ENCODE measurements at regions not wholly inside any gene's neighbourhood (a gene's known extent, or its start where the extent isn't known, plus 50 kb on each side); places are given as distances from the start of the nearest gene placed in this dataset.
A peak's percentile ranks its signal among the peaks of the same experiment; 100 is the strongest.

DNA sequence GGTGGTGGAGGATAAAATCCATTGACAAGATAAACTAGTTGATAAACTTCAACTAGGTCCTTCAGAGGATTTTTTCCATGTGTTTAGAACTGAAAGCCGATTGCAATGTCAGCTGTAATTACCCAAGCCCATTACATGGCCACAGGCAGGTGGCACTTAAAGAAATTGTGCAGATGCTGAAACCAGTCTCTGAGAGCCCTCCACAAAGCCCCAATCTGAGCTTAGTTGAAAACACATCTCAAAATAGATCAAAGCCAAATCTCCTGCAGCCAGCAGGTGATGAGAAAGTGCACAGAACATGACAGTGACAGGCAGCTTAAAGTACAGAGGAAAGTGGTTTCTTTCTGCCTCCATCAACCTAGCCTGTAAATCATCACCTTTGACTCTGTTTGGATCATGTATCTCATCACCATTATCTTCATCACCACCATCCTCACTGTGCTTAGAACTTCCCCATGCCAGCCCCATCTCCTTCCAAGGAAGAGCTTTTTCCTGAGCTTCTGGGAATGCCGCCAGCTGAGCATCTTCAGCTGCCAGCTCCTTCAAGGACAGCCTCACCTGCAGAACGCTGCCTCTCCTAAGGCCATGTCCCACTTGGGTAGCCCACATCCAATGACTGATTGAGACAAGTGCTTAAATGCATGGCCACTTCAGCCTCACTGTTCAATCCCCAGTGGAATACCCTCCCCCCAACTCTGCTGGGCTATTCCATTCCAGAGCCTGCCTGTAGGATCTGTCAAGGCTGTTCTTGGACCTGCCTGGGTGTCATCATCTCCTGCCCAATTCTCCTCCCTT, 219.5 kb upstream of the TMEM132C start:
- no peak for DNase-seq

DNA sequence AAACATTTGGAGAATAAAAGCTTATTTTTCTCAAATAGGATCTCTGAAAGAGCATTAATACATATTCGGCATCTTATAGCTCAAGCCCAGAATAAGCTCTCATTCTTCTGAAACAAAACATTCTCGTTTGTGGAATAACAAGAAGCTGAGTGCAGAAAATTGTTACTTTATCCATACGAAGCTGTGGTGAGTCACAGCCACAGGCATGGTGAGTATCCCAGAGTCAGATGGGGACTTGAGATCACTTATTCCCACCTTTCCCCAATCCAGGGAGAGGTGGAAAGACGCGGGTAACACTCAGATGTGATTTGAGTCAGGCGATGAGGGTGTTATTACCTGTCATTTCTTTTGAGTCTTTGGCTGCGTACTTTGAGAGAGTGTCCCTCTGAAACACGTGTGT, 214.6 kb upstream of the TMEM132C start:
- DNase-seq, result no peak

DNA sequence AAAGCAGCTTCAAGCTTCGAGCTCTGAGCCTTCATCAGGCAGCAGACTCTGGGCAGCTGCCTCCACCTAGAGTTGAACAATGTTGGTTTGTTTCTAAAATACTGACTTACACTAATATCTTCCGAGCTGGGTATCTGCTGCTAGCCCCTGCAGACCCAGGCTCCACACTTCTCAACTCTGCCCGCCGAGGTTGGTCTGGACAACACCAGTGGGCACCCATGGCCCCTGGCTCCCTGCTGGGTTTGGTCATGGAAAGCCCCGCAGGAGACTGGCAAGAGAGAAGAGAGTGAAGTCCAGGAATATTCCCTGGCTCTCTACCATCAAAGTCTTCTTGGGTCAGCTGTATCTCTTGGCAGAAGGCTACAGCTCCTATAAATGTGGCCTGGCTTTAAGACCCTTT, 214.2 kb upstream of the TMEM132C start:
- no peak for DNase-seq

DNA sequence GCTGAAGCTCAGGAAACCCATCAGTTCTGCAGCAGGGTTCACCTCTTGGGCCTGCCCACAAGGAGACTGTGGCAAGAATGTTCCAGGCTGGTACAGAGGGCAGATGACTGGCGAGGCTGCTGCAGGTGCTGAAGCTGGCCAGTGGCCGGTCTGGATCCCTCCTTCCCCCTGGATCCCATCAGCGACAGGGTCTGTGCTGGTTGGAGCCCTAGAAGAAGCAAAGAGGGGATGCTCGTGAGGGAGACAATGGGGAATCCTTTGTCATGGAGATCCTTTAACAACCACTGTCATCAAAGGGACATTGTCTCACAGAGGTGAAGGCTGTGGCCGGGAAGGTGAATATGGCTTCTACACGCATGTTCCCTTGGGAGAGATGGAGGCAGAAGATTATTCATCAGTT, 211.4 kb upstream of the TMEM132C start:
- DNase-seq, result no peak

DNA sequence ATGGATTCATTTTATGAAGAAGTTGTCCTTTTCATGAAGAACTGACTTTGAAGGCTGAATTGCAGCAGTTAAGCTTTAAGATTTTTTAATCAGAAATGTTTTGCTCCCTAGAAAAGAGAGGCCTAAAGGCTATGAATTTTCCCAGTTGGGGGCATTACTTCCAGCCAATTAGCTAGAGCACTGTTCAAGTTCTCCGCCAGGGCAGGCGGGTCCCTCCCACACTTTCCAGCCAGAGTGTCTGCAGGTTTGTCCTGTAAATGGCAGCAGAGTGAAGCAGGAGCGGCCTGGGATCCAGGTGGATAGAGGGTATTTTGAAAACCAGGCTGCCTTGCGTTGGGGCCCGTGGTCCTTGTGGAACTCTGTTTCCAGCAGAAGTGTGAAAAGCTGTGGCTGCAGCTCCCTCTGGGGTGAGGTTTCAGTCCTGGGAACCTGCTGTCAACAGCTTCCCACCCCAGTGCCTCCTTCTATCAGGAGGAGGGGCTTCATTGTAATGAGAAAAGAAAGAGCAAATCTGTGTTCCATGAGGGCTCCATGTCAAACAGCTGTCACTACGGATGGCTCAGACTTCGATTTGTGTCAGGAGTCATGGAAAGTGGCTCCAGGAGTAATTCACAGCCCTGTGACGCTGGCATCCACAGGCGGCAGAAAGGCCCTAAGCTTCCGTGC, 210.7 kb upstream of the TMEM132C start:
- no peak for DNase-seq

DNA sequence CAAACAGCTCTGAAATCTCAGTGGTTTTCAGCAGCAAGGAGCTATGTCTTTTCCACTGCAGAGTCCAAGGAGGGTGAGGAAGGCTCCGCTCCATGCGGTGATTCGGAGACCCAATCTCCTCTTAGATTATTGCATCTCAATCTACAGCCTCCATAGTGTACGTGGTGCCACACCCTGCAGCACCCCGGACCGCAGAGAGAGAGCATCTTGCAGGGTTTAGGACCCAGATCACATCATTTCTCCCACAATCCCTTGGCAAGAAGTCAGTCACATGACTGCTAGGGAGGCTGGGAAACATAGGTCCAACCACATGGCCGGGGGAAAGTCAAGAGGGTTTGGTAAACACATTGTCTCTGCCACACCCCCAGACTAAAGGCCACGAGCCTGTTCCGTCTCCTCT, 209.4 kb upstream of the TMEM132C start:
- DNase-seq, result no peak

DNA sequence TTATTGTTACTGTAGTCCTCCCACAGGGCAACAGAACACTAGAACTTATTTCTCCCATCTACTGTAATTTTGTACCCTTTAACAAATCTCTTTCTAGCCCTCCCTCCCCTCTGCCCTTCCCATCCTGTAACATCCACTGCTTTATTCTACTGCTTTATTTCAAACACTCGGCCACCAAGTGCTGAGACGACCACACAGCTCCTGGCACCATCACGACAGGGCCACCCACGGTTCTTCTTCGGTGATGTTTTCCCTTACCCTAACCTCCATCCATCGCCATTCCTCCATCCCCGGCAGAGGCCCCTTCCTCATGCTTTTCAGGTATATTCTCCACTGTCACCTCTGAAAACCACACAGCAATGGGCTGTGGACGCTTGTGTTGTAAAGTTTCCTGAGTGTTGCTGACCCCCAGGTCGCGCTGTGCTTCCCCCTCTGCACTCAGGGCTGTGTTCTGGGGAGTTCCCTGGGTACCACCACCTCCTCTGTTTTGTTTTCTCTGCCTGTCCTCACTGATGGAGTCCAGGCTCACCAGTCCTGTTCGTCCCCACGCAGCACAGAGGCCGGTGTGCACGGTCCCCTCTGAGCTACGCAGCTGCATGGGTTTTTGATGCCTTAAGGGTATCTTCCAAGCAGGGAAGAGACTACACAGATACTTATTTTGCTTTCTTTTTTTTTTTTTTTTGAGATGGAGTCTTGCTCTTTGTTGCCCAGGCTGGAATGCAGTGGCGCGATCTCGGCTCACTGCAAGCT, 207.2 kb upstream of the TMEM132C start:
- no peak for DNase-seq

DNA sequence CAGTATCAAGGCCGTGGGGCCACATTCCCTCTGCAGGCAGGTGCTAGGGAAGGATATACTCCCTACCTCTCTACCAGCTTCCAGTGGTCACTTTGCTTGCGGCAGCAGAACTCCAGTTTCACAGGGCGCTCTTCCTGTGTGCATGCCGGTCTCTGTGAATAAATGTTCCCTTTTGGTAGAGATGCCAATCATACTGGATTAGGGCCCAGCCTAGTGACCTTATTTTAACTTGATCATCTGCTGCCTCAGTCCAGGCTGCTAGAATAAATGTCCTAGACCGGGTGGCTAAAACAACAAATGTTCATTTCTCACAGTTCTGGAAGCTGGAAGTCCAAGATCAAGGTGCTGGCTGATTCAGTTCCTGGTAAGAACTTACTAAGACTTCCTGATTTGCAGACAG, 198.8 kb upstream of the TMEM132C start:
- DNase-seq, result no peak

DNA sequence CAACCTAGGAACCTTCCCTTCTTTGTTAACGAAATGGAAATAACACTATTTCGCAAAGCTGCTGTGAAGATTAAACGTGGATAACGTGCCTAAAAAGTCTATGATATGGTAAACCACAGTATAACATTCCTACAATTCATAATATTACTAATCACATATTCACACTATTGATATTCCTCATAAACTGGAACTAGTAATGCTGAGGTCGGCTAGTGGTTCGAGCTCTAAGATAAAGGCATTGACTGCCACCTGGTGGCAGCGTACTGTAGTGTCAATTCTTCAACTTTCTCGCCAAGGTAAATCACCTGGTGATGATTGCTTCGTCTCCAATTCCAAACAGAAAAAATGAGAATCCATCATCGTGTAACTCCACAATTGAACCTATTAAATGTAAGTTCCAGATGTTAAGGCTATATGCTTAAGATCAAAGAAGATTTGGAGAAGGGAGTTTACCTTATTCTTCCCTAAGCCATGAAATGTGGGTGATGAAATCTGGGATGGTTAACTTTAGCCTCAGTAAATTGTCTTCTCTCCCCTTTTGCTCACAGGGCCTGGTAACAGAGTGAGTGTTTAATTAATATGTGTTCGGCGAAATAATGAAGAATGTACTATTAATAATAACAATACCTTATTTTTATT, 197.5 kb upstream of the TMEM132C start:
- DNase-seq, result peak; percentile 76

DNA sequence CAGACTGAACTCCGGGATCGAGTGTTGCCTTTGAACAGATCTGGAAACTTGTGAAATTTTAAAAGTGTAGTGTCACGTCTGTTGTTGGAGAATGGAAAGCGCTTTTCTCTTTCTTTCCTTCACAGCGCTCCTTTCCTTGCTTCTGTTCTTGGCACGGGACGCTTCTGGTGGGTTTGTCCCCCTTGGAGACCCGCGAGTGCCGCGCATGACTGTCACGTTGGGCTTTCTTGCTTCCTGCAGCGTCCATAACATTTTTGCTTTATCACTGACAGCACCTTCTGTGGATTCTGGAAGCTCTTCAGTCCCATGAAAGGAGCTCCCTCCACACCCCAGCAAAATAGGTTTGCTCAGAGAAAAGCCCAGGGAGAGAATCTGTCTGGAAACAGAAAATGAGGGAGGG, 193.0 kb upstream of the TMEM132C start:
- DNase-seq, result no peak

DNA sequence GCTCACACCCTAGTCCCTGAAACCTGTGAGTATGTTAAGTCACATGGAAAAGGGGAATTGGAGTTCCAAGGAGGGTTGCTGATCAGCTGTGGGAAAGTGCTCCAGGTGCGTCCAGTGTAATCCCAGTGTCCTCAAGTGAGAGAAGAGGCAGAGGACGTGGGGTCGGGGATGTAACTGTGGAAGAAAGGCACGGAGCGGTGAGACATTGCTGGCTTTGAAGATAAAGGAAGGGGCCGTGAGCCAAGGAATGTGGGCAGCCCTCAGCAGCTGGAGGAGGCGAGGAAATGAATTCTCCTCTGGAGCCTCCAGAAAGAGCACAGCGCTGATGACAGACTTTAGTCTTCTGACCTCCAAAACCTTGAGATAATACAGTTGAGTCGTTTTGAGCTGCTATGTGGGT, 191.6 kb upstream of the TMEM132C start:
- no peak for DNase-seq

DNA sequence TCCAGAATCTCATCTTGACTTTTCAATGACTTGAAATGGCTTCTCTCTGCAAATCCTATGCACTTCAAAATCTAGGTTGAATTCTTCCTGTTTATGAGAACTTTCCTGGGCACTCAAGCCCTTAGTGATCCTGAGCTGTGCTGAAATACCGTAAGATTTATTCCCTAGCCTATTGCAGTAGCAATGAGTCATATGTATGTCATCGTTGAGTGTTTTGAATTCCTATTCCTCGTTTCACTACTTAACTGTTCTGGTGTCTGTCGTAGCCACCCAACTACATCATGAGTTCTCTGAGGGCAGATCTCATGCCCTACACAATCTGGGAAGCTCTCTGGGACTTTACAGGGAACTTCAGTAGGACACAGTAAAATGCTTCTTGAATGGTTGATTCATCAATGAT, 190.8 kb upstream of the TMEM132C start:
- no peak for DNase-seq

DNA sequence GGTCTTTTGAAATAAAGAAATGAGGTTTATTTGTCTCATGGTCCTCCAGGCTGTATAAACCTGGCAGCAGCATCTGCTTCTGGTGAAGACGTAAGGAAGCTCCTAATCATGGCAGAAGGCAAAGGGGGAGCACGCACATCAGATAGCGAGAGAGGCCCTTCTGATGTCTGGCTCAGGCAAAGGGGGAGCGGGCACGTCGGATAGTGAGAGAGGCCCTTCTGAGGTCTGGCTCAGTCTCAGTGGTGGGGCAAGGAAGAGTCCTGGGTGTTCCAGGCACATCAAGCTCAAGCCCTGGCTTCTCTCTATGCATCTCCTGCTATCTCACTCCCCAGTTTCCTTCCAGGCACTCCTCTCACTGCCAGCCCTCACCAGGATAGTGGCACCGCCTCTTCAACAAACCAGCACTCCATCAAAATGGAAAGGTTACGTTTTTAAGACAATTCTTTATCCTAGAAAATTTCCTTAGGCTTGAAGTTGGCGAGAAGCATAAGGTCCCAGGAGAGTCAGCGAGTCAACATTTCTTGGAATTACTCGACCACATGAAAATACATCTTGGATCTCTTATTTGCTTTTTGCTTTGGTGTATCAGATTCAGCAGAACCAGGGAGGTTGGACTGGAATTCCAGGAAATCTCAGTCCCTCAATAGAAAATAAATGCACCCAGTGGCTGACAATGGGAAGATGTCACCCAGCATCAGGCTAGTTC, 189.6 kb upstream of the TMEM132C start:
- no peak for DNase-seq

DNA sequence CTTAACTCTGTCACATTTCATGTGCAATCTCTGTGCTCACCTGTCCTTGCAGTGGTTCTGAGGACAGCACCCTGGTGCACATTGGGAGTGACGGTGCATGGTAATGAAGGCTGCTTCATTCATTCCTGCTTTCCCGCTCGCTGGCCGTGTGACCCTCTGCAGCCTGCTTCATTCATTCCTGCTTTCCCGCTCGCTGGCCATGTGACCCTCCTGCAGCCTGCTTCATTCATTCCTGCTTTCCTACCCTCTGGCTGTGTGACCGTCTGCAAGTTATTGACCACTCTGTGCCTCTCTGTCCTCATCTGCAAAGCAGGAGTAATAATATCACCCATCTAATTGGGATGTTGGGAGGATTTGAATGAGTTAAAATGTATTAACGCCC, 189.1 kb upstream of the TMEM132C start:
- DNase-seq, result no peak

DNA sequence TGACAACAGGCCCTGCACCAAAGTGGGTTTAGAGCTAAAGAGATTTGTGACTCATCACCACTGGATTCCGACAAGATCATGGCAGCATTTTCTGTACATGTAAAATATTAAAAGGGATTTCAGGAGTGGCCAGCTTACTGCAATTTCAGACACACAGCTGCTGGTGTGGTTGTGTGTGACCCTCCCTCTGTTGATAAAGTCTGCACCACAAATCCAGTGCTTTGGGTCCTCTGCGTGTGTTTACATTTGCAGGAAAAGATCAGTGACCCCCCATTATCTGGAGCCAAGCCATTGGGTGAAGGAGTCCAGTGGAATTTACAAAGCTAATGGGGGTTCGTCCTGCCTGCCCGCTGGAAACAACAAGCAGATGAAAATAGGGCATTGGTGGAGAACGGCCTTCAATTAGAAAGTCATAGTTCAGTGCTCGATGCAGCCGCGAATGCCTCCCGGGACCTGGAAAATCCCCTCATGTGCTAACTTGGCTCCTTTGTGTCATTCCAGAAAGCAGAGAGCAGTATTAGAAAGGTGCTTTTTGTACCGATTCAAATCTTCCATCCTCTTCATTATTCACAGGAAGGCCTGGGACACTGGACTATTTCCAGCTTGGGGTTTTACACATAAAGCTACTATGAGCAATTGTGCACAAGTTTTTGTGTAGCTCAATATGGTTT, 188.5 kb upstream of the TMEM132C start:
- no peak for DNase-seq

DNA sequence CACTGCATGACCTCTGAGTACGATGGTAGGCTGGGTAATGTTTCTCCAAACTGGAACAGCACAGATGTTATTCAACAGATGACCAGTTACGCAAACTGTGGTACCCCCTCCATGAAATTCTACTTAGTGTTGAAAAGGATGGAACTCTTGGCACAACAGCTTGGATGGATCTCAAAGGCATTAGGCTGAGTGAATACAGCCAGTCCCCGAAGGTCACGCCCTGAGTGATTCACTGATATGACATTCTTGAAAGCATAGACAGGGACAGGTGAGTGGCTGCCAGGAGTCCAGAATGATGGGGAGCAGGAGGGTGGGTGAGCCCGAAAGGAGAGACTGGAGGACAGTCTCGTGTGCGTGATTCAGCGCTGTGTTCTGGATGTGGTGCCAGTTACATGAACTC, 187.5 kb upstream of the TMEM132C start:
- DNase-seq, result no peak

DNA sequence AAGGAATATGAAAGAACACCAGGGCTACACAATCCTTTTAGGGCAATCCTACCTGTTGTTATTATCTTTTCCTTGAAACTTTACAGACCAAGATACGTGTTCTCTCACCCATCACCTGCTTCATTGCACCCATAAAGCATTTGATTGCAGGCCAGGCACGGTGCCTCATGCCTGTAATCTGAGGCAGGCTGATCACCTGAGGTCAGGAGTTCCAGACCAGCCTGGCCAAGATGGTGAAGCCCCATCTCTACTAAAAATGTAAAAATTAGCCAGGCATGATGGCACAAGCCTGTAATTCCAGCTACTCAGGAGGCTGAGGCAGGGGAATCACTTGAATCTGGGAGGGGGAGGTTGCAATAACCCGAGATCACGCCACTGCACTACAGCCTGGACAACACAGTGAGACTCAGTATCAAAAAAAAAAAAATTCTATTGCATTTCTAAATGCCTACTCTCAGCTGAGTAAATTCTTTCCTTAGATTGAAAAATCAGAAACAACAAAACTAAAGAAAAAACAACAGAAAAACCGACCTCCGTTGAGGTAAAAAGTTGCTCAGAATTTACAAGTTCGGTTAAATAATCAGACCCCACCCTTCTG, 183.7 kb upstream of the TMEM132C start:
- no peak for DNase-seq

DNA sequence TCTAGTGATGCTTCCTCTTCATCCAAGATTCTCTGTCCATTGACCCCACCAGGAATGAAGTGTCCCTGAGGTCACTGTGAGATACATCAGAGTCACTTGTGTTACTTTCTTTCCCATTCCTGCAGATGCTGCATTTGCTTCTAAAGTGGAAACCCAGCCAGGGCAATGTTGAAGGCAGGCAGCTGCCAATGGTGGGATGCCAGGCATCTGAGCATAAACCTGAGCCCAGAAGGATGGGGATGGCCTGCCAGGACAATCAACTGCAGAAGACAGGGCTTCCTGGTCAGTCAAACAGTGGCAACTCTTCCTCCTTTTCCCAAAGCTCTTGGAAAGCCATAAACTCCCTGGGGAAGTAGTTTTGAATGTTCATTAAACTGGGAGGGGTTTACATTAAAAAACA, 178.0 kb upstream of the TMEM132C start:
- no peak for DNase-seq

DNA sequence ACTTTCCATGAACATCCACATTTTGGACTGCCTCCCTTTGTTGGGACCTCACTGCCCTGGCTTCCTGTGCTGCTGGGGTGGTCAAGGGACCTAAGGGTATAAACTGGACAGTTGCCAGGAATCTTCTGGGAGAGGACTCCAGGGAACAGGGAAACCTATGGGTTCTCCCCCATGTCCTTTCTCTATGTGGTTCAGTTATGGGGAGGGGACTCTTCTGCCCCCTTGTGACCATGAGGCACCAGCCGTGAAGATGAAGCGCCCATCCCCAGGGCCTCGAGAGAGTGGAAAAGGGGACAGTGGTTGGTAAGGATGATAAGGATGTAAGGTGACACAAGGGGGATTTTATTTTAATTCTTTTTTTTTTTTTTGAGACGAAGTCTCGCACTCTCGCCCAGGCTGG, 177.0 kb upstream of the TMEM132C start:
- no peak for DNase-seq

DNA sequence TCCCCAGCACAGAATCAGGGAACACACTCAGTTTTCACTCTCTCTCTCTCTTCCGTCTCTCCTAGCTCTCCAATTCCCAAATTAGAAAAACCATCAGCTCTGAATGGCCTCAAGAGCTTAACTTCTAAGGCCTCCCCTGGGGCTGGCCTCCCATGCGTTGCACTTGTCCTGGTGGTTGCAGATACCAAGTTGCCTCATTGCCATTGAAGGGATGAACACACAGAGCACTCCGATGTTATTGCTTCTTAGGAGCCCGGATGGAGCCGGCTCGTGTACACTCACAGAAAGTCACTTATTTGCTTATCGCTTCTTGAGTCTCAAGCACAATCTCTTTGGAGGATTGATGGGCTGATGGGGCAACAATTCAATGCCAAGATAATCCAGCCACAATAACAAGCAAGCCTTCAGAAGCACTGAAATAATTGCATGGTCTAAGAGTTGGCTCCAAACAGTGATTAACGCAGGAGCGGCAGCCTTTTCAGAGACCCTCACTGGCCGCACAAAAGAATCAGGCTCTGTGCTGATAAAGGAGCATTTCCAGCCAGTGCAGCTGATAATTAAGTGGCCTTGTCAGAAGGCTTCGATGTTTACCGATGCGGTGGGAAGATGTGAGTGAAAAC, 175.8 kb upstream of the TMEM132C start:
- no peak for DNase-seq

DNA sequence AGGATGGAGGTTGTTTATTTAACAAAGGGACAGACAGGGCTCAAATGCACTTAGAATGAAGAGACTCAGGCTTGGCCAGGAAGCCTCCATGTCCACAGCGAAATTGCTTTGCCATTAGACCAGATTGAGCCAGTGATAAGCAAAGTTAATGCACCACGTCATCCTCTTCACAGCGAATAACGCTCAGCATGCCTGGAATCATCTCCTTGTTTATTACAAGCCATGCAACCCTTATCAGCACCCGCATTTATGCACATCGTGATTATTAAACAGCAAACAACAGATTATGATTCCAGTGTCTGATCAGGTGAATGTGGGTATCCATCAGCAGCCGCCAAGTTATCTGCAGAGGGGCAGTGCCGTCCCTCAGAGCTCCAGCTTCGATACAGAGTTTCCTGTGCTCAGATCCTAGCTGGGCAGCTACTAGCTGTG, 175.0 kb upstream of the TMEM132C start:
- no peak for DNase-seq

All from hematopoietic multipotent progenitor cell treated with erythropoietin and hydrocortisone succinate and interleukin-3 and kit ligand, for 4 days (in vitro differentiated cells).